ENCODE measurements at regions not wholly inside any gene's neighbourhood (a gene's known extent, or its start where the extent isn't known, plus 50 kb on each side); places are given as distances from the start of the nearest gene placed in this dataset.

DNA sequence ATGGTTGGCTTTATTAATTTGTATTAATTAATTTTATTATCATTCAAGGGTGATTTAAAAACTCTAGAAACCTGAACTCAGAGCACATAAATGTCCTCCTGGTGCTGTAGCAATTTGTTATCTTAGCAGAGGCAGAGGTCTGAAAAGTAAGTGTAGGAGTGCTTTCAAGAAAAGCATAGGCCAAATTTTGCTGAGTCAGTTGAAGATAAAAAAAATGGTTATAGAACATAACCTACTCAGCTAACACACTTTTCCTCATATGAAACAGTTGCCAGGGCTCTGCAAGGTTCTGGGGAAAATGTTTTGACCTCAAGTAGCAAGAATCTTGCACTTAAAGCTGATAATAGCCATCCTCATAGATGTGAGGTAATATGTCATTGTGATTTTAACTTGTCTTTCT lies 53.5 kb upstream of the CHODL start:
- no peak overlapping the region for H3K27ac Mint-ChIP-seq
- no peak overlapping the region for H3K4me3 Mint-ChIP-seq
- no peaks in the 10 kb centered on the region for H3K4me1 Mint-ChIP-seq
- no peak for DNase-seq
- H3K27me3 Mint-ChIP-seq, result peaks cover 9% of the 10 kb centered on the region
- peaks cover 1% of the 10 kb centered on the region for H3K36me3 Mint-ChIP-seq
- H3K9me3 Mint-ChIP-seq, result no peaks in the 10 kb centered on the region

DNA sequence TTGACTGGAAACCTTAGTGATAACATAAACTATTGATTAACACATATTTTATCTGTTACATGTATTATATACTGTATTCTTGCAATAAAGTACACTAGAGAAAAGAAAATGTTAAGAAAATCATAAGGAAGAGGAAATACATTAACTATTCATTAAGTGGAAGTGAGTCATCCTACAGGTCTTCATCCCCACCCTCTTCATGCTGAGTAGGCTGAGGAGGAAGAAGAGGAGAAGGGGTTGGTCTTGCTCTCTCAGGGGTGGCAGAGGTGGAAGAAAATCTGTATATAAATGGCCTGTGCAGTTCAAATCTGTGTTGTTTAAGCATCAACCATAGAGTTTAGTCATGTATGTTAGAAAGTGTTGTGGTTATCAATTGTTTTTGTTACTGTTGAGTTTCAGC lies 66.1 kb upstream of the CHODL start:
- H3K9me3 Mint-ChIP-seq, result no peaks in the 10 kb centered on the region
- no peak overlapping the region for H3K4me3 Mint-ChIP-seq
- H3K4me1 Mint-ChIP-seq, result no peaks in the 10 kb centered on the region
- H3K36me3 Mint-ChIP-seq, result no peaks in the 10 kb centered on the region
- no peaks in the 10 kb centered on the region for H3K27me3 Mint-ChIP-seq
- DNase-seq, result no peak
- H3K27ac Mint-ChIP-seq, result no peak overlapping the region

DNA sequence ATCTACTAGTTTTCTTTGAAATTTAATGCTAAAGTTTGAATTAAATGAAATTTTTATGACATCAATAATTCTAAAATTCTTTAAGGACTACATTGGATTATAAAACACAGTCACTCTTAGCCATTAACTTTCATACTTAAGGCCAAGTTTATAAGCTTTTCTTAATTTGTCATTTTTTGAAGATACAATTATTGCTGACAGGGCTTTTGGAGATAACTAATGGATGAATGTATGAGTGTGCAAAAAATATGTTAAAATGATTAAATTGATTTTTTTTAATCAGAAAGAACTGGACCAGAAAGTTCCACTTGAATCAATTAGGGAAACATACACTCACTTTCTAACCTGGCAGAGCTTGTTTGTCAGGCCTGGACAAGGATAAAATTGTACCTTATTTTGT lies 70.3 kb upstream of the CHODL start:
- Mint-ChIP-seq H3K9me3 (peaks cover 2% of the 10 kb centered on the region), H3K4me3 (no peak overlapping the region), H3K27ac (no peak overlapping the region), H3K27me3 (no peaks in the 10 kb centered on the region), H3K36me3 (no peaks in the 10 kb centered on the region), H3K4me1 (no peaks in the 10 kb centered on the region)
- DNase-seq, result no peak

DNA sequence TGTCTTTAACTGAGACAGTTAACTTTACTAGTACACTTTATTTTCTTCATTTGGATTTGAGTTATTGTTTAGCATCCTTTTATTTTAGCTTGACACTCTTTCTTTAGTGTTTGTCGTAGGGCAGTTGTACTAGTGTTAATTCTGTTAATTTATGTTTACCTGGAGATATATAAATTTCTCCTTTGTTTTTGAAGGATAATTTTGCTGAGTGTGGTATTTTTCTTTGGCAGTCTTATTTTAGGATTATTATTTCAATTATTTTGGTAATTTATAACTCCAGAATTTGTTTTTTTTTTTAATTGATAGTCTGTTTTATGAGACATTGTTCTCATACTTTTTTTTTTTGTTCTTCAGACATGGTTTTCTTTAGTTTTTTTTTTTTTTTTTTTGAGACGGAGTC lies 73.8 kb upstream of the CHODL start:
- H3K9me3 Mint-ChIP-seq, result peaks cover 2% of the 10 kb centered on the region
- no peaks in the 10 kb centered on the region for H3K4me1 Mint-ChIP-seq
- H3K4me3 Mint-ChIP-seq, result no peak overlapping the region
- no peak for DNase-seq
- no peaks in the 10 kb centered on the region for H3K36me3 Mint-ChIP-seq
- H3K27ac Mint-ChIP-seq, result no peak overlapping the region
- no peaks in the 10 kb centered on the region for H3K27me3 Mint-ChIP-seq

DNA sequence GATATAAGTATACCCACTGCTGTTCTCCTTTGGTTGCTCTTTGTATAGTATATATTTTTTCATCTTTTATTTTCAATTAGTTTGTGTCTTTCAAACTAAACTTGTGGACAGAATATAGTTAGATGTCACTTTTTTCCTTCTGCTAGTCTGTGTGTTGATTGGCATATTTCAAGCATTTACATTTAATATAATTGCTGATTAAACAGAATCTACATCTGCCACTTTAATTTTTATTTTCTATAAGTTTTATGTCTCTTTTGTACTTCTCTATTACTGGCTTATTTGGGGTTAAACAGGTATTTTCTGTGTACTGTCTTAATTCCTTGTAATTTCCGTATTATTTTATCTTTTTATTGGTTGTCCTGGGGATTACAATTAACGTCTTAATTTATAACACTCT lies 74.4 kb upstream of the CHODL start:
- DNase-seq, result no peak
- H3K27me3 Mint-ChIP-seq, result no peaks in the 10 kb centered on the region
- H3K4me1 Mint-ChIP-seq, result no peaks in the 10 kb centered on the region
- no peak overlapping the region for H3K27ac Mint-ChIP-seq
- H3K9me3 Mint-ChIP-seq, result peaks cover 2% of the 10 kb centered on the region
- no peaks in the 10 kb centered on the region for H3K36me3 Mint-ChIP-seq
- H3K4me3 Mint-ChIP-seq, result no peak overlapping the region

DNA sequence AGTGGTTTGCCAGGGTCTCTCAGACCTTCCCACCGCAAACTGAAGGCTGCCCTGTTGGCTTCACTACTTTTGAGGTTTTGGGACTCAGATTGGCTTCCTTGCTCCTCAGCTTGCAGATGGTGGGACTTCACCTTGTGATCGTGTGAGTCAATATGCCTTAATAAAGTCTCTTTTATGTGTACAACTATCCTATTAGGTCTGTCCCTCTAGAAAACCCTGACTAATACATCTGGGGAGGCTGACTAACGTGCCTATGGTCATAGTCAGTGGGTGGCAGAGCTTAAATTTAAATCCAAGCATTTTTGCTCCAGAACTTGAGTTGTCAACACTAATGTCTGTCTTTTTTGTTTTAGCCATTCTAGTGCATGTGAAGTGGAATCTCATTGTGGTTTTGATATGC lies 76.5 kb upstream of the CHODL start:
- H3K27ac Mint-ChIP-seq, result no peak overlapping the region
- no peak for DNase-seq
- peaks cover 2% of the 10 kb centered on the region for H3K9me3 Mint-ChIP-seq
- no peaks in the 10 kb centered on the region for H3K4me1 Mint-ChIP-seq
- no peaks in the 10 kb centered on the region for H3K36me3 Mint-ChIP-seq
- H3K4me3 Mint-ChIP-seq, result no peak overlapping the region
- H3K27me3 Mint-ChIP-seq, result peaks cover 3% of the 10 kb centered on the region

DNA sequence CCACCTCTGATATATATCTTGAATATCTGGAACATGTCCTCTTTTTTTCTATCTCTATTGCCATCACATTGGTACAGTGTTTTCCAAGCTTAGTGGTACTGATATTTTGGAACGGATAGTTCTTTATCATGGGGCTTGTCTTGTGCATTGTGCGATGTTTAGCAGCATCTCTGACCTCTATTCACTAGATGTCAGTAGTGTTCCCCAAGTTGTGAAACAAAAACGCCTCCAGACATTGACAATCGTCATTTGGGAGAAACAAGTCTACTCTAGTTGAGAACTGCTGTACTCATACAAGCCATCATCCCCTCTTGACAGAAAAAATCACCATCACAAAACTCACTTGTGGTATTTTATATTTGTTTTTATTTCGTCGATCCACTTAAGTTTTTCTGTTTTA lies 79.7 kb upstream of the CHODL start:
- no peak for DNase-seq
- peaks cover 3% of the 10 kb centered on the region for H3K27me3 Mint-ChIP-seq
- H3K4me3 Mint-ChIP-seq, result no peak overlapping the region
- H3K36me3 Mint-ChIP-seq, result no peaks in the 10 kb centered on the region
- H3K27ac Mint-ChIP-seq, result no peak overlapping the region
- H3K4me1 Mint-ChIP-seq, result no peaks in the 10 kb centered on the region
- H3K9me3 Mint-ChIP-seq, result no peaks in the 10 kb centered on the region

DNA sequence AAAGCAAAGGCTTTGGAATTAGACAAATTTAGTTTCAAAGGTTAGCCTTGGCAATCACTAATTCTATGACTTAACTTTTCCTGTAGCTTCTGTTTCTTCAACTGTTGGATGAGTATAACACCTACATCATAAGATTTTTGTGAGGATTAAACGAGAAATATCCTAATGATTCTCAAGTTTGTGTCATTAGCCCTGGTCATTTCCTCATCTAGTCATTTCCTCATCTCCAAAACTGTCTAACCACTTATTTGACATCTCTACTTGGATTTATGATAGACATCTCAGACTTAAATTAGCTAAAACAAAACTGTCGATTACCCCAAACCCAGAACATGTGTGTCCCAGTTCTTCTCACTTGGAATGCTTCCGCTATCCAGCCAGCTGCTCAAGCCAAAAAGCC lies 80.2 kb upstream of the CHODL start:
- H3K9me3 Mint-ChIP-seq, result no peaks in the 10 kb centered on the region
- no peaks in the 10 kb centered on the region for H3K4me1 Mint-ChIP-seq
- no peak overlapping the region for H3K27ac Mint-ChIP-seq
- peaks cover 3% of the 10 kb centered on the region for H3K27me3 Mint-ChIP-seq
- no peak overlapping the region for H3K4me3 Mint-ChIP-seq
- H3K36me3 Mint-ChIP-seq, result no peaks in the 10 kb centered on the region
- DNase-seq, result no peak

DNA sequence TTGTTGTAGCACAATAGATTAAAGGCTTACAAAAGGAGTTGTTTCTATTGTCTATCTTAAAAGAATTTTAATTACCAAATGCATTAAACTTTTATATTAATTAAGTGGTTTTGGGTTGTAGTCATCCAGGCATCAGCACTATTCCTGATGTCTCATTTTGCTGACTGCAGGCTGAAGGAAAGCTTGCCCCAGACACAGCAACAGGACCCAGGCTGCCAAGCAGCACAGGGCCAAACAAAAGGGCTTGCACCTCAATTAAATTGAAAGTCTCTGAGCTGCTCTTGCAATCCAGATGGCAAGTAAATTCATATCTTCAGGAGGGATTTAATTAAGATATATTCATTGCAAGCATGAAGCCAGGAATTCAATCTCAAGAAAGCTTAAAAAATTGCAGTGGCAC lies 80.7 kb upstream of the CHODL start:
- Mint-ChIP-seq H3K9me3 (no peaks in the 10 kb centered on the region), H3K4me3 (no peak overlapping the region), H3K27me3 (peaks cover 3% of the 10 kb centered on the region), H3K36me3 (no peaks in the 10 kb centered on the region), H3K4me1 (no peaks in the 10 kb centered on the region), H3K27ac (no peak overlapping the region)
- DNase-seq, result no peak

DNA sequence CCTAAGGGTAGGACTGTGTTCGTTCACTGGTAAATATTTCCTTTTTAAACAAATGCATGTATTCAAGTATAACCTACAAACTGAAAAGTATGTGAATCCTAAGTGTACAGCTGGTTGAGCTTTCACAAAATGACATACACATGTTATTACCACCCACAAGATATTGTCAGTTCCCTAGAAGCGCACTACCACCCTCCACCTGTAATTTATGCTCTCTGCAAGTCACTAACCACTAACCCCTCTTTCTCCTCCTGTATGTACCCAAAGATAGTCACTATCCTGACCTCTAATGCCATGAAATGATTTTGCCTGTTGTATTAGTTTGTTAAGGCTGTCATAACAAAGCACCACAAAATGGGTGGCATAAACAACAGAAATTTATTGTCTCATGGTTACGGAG lies 82.8 kb upstream of the CHODL start:
- Mint-ChIP-seq H3K27ac (no peak overlapping the region), H3K4me3 (no peak overlapping the region), H3K9me3 (no peaks in the 10 kb centered on the region), H3K4me1 (no peaks in the 10 kb centered on the region), H3K36me3 (no peaks in the 10 kb centered on the region), H3K27me3 (peaks cover 3% of the 10 kb centered on the region)
- DNase-seq, result no peak

DNA sequence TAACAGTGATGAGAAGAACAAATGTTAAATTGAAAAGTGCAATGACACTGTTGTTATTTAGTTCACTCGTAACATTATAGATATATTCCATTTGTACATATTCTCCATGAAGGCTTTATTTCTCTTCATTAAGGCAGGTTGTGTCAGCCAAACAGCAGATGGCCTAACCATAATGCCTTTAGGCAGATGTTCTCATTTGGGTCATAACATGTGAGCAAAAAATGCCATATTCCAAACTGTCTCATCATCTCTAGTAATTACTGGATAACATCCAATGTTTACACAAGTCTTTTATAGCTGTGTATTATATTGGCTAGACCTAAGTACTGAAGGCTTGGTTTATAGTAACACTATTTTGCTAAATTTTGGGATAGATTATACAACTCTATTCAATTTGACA lies 87.2 kb upstream of the CHODL start:
- no peaks in the 10 kb centered on the region for H3K27me3 Mint-ChIP-seq

DNA sequence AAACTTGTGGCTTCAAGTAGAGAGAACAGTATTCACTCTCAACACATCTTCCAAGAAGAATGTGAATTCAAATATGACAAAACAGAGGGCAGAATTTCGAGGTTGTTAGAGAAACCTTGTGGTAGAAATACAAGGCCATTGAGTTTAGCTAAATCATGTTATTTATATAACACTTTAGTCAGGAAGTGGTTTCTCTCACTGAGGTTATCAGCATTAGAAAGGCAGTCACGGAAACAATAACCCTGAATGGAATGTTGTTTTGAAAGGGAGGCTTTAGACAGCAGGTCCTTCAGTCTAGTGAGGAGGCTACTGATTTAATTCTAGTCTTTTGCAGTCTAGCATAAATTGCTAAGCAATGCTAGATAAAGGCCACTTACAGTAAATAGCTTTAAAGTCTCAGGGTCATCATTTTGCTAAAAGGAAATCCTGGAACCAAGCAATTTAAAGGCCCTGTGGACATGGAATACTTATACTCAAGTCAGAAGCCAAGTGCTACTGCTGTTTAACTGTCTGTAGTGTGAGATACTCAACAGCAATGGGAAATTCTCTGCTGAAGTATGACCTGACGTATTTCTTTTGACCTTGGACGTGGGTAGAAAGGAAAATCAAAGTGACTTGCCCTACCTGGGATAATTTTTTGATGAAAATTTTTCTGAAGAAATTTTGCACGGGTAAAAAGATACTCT lies 89.0 kb upstream of the CHODL start:
- Mint-ChIP-seq H3K9me3 (no peaks in the 10 kb centered on the region), H3K36me3 (no peaks in the 10 kb centered on the region), H3K4me1 (peaks cover 19% of the 10 kb centered on the region), H3K27ac (no peak overlapping the region), H3K4me3 (no peak overlapping the region), H3K27me3 (no peaks in the 10 kb centered on the region)
- DNase-seq, result no peak

More for the DNA sequence above, 87.2 kb upstream of the CHODL start:
- H3K27ac Mint-ChIP-seq, result no peak overlapping the region
- DNase-seq, result no peak
- no peaks in the 10 kb centered on the region for H3K9me3 Mint-ChIP-seq
- H3K36me3 Mint-ChIP-seq, result no peaks in the 10 kb centered on the region
- peaks cover 19% of the 10 kb centered on the region for H3K4me1 Mint-ChIP-seq
- H3K4me3 Mint-ChIP-seq, result no peak overlapping the region

DNA sequence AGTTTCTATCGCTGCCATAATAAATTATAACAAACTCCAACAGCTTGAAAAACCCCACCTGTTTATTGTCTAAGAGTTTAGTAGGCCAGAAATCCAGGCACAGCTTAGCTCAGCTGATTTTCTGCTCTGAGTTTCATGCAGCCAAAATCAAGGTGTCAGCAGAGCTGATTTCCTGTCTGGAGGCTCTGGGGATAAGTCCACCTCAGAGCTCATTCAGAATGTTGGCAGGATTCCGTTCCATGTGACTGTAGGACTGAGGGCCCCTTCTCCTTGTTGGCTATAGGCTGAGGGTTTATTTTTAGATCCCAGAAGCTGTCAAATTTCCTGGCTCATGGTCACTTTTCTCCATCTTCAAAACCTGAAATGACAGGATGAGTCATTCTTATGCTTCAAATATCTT lies 91.6 kb upstream of the CHODL start:
- Mint-ChIP-seq H3K4me1 (peaks cover 19% of the 10 kb centered on the region), H3K36me3 (no peaks in the 10 kb centered on the region), H3K27me3 (no peaks in the 10 kb centered on the region), H3K4me3 (no peak overlapping the region), H3K9me3 (no peaks in the 10 kb centered on the region), H3K27ac (no peak overlapping the region)
- DNase-seq, result no peak

DNA sequence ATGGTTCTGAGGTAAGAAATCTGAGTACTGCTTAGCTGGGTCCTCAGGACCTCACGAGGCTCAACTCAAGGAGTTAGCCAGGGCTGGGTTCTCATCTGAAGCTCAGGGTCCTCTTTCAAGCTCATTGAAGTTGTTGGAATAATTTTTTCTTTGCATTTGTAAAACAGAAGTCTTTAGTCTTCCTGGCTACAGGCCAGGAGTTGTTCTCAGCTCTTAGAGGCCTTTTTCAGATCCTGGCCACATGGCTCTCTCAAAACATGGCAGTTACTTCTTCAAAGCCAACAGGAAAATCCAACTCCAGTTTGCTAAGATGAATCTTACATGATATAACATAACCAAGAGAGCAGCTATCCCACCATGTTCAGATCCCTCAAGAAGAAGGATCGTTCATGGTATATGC lies 92.3 kb upstream of the CHODL start:
- Mint-ChIP-seq H3K27me3 (no peaks in the 10 kb centered on the region), H3K9me3 (no peaks in the 10 kb centered on the region), H3K4me1 (peaks cover 19% of the 10 kb centered on the region), H3K36me3 (no peaks in the 10 kb centered on the region), H3K4me3 (no peak overlapping the region), H3K27ac (no peak overlapping the region)
- no peak for DNase-seq

DNA sequence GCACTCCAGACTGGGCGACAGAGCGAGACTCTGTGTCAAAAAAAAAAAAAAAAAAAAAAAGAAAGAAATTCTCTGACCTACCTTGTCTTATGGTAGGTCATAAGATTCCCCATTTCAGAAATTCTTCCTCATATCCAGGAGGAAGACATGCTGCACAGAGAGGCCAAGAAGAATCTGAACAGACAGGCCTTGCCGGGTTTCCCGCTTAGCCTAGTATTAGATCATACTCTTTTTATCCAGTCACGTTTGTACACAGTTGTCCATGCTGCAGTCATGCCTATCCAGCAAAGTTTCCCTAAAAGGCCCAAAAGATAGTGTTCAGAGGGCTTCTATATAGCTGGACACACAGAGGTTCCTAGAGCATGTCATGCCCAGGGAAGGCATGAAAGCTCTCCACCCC lies 93.6 kb upstream of the CHODL start:
- Mint-ChIP-seq H3K4me3 (no peak overlapping the region), H3K27ac (no peak overlapping the region), H3K36me3 (no peaks in the 10 kb centered on the region), H3K4me1 (peaks cover 18% of the 10 kb centered on the region), H3K9me3 (no peaks in the 10 kb centered on the region), H3K27me3 (no peaks in the 10 kb centered on the region)
- no peak for DNase-seq

DNA sequence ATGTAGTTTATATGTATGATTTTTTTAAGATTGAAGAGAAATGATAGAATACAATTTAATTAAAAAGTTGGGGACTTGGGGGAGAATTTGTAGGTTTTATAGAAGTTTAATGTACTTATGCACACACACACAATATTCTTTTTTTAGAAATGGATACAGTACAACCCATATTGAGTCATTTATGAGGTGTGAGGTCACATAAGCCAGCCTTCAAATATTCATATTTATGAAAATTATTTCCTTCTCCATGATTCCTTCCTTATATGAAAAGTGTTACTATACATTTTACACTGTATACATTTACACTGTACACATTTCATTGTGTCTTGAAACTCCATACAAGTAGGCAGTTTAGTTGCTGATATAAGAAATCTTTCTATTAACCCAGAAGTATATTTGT lies 96.2 kb upstream of the CHODL start:
- no peak overlapping the region for H3K4me3 Mint-ChIP-seq
- H3K36me3 Mint-ChIP-seq, result no peaks in the 10 kb centered on the region
- no peaks in the 10 kb centered on the region for H3K27me3 Mint-ChIP-seq
- no peak for DNase-seq
- H3K9me3 Mint-ChIP-seq, result no peaks in the 10 kb centered on the region
- no peak overlapping the region for H3K27ac Mint-ChIP-seq
- peaks cover 3% of the 10 kb centered on the region for H3K4me1 Mint-ChIP-seq

DNA sequence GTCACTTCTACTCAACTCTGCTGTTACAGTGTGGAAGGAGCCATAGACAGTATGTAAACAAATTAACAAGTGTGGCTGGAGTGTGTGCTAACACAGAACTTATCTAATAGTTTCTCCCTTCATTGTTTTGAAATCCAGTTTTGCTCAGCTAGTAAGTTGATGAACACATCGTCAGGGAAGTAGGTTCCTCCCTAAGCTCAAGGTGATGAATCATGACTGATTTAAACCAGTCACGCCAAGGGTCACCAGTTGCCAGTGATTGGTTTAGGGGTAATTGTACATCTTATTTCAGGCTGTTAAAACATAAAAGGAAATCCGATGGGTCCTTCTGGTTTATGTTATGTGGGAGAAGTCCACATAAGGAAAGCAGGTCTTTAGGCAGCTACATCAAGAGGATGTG lies 97.0 kb upstream of the CHODL start:
- H3K4me3 Mint-ChIP-seq, result no peak overlapping the region

More for the DNA sequence above, 97.0 kb upstream of the CHODL start:
- Mint-ChIP-seq H3K36me3 (no peaks in the 10 kb centered on the region), H3K4me1 (no peaks in the 10 kb centered on the region), H3K27ac (no peak overlapping the region), H3K9me3 (no peaks in the 10 kb centered on the region), H3K27me3 (no peaks in the 10 kb centered on the region)
- DNase-seq, result no peak
